HG02973 (cell line): ENCODE measurements at regions not wholly inside any gene's neighbourhood (a gene's known extent, or its start where the extent isn't known, plus 50 kb on each side); places are given as distances from the start of the nearest gene placed in this dataset.

Experiments used
- ATAC-seq: cut with Tn5 transposase; IDR thresholded peaks from one replicate; pipeline ENCODE4 v1.9.1; 2021; ENCODE audit warnings: moderate library complexity; ENCODE audit not compliant: unreplicated experiment

DNA sequence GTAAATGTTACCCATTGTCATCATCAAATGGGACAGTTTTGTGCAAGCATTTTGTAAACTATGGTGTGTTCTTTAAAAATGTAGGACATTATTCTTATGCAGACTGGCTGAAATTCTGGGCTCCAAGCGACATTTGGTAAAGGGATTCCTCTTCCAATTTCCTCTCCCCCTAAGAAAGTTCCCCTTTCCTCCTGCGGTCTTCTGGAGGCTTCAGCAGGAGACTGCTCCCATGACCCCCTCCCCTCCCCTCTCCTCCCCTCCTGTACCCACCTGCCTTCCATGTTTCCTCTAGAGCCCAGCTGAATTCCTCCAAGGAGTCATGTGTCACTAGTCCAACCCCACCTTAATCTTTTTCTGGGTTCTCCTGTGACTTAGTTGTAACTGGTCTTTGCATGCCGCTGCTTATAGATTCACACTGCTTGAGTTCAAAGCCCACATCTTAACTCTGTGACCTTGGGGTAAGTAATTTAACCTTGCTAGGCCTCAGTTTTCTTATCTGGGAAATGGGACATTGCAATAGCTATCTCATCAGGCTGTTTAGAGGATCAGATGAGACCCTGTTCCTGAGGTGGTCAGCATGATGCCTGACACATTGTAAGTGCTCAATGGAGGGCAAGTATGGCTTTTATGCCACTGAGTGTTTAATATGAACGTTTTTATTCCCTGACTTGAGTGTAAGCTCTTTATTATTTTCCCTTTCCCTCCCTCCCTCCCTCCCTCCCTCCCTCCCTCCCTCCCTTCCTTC is 69.9 kb upstream of the WDR26 start:
- ATAC-seq = no peak

DNA sequence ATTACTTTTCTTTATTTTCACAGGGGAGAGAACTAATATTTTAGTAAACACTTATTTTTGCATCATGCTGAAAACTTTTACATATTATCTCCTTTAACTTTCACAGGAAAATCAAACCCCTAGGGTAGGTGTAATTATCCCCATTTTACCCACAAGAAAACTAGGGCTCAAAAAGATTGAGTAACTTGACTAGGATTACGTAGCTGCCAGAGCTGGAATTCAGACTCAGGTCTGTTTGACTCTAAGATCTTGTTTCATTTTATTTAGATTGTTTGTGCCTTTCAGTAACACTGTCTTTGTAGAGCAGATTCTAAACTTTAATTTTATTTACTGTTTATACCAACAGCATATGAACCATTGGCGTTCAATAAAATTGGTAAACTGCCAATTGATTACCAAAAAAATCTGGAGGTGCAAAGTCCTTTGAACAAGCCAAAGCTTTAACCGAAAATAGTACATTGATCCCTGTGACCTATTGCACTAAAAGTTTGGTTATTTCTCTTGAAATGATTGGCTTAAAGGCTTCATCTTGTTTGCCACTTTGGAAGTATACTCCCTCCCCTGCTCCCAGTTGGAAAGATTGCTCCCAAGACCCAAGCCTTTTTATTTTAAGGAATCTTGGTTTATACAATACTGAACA is 71.0 kb upstream of the WDR26 start:
- ATAC-seq = no peak

DNA sequence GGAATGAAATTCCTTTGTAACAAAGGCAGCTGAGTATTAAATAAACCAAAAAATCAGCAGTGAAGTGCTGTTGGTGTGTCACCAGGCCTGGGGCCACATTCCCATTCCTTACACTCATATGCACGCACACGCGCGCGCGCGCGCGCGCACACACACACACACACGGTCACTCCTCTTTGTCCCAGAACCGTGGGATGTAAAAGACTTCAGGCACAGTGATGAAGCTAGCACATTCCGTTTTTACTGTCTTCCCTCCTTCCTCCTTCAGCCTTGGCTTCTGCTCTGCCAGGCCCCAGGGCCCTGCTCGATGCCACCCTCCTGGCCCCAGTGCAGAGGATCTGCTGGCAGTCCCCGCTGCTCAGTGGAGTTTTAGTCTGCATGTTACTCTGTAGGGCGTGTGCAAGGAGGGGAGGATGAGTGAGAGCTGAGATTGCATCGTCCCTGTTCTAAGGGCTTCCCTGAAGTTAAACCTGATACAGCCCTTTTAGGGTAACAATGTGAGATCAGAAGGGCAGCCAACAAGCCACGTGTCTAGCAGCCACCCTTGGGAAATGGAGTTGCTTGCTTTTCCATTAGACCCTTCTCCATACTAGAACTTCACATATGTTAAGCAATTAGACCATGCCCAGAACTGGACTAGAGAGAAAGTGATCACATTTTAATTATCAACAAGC is 71.7 kb upstream of the WDR26 start:
- no peak for ATAC-seq

GRCh38 chr1:224507771-224508523 is 73.3 kb upstream of the WDR26 start:
- ATAC-seq = no peak

DNA sequence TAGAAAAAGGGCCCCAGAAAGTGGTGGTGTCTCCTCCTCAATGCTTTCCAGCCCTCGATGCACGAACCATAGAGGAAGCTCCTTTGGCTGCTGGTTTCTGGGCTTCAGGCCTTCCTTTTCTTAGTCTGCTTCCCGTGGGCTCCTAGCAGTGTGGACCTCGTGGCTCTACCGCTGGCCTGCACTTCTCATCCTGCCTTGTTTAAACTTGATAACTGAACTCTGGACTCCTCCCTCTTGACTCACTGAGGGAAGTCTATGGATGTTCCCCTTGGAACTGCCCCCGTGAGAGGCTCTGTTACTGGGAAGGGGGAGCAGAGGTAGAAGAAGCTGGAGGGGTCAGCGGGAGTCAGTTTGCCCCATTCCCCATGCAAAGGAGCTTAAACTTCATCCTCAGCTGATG is 75.3 kb upstream of the WDR26 start:
- ATAC-seq = no peak

GRCh38 chr1:224510880-224511645 is 76.5 kb upstream of the WDR26 start:
- no peak for ATAC-seq

DNA sequence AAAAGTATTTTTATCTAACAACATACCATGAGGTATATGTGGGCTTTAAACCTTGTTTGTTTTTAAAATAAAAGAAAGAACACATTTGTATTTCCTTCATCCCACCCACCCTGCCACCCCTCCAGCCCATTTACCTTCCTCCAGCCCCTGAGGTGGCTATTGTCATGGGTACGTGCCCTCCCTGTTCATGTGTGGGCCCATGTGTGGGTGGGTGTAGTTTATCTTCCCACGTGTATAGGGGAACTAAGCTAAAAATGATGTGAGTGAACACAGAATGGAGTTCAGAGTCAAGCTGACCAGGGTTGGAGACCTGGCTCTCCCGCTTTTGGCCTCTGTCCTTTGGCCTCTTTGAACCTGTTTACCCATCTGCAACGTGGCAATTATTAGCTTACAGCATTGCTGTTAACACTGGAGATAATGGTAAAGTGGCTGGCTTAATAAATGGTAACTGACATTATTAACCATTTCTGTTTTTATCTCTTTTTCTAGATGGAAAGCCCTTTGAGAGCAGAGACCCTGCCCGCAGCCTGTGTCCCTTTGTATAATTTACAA is 78.1 kb upstream of the WDR26 start:
- no peak for ATAC-seq

DNA sequence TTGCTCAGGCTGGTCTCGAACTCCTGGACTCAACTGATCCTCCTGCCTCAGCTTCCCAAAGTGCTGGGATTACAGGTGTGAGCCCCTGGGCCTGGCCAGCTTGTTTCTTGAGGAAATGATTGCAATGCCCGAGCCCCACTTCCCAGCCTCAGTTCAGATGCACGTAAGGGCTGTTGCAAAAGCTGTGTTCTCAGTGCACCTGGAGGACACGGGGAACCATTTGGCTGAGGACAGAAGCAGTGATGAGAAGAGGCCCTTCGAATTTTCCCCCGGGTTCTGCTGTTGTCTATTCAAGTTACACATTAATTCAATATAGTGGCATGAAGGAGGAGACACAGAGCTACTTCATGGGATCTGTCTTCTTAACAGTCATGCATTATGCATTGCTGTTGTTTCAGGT is 78.8 kb upstream of the WDR26 start:
- ATAC-seq = no peak

- peak; percentile 91 for ATAC-seq
Measured at GRCh38 chr1:224513787-224514209, 79.2 kb upstream of the WDR26 start.

DNA sequence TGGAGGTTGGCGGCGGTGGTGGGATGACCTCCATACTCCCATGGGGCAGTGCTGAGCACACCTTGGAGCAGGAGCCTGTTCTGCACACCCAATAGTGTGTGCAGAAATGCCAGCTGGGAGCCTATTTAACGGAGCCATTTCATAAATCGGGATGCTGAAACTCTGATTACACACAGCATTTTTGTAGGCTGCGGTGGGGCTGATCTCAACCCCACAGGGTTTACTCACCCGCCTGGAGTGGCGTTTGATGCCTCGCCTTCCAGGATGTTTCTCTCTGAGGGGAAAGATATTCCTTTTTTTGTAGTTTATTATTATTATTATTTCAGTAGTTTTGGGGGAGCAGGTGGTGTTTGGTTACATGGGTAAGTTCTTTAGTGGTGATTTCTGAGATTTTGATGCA is 82.6 kb upstream of the WDR26 start:
- ATAC-seq = no peak

GRCh38 chr1:224518528-224518927 is 83.9 kb upstream of the WDR26 start:
- no peak for ATAC-seq

DNA sequence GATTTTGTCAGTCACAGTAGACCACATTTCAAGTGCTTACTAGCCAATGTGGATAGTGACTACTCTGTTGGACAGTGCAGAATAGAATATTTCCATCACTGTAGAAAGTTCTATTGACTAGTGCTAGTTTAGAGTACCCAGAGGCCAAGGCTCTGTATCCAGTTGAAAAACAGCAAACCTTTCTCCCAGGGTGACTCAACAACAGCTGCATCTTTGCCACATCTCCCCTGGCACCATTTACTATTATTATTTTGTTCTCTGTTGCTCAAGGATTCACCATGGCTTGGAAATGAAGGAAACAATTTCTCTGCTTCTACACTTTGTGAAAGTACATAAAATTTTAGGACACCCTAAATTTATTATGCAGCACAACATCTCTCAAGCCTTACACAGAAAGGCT is 85.3 kb upstream of the WDR26 start:
- ATAC-seq = no peak

DNA sequence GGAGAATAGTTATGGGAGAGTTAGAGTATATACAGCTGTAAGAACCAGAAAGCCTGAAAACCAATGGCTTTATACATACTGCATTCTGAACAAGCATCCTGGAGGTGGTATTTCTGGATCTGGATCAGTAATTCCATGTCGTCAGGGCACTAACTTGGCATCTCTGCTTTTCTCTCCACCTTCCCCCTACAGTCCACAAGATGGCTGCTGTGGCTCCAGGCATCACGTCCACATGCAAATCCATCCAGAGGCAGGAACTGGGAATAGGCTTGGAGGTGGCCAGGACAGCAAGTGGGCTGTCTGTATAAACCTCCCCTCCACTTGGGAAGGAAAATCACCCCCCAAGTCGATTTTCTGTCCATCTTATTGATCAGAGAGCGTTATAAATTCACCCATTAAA is 86.2 kb upstream of the WDR26 start:
- ATAC-seq = no peak

GRCh38 chr1:224521904-224522734 is 87.5 kb upstream of the WDR26 start:
- no peak for ATAC-seq

GRCh38 chr1:224523676-224524075 is 89.1 kb upstream of the WDR26 start:
- no peak for ATAC-seq

- ATAC-seq = no peak
Measured at GRCh38 chr1:224524679-224525078, 90.1 kb upstream of the WDR26 start.

DNA sequence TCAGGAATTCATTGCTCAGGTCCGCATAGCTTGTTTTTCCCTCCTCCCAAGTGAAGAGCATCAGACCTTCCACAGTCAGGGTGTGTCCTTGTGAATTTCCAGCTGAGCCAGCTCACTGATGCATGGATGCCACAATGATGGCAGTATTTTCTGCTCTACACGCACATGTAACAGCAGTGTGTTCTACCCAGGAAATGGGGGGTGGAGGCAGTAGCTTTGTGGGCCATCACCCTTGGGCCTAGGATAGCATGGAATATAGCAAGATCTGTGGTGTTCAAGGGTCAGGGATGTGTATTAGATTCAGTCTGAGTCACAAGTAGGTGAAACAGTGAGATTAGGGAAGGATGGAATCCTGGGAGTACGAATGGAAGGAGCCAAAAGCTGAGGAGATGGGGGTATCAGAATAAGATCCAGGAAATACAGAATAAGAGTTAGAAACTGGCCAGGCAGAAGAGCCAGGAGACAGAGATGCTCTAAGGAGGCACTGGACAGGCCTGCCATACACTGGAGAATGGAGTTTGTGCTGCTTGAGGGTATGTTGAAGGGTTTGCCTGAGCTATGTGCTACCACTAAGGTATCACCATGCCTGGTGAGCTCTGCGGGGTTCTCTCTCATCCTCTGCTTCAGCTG is 90.6 kb upstream of the CNIH3 start:
- ATAC-seq = no peak

DNA sequence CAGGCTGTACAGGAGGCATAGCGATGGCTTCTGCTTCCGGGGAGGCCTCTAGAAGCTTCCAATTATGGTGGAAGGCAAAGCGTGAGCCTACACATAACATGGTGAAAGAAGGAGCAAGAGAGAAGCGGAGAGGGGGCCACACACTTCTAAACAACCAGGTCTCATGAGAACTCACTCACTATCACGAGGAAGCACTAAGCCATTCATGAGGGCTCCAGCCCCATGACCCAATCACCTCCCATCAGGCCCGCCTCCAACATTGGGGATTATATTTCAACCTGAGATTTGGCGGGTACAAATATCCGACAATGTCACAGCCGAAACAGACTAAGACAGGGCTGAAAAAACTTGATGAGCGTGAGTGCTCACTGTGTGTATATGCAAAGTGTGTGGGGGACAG is 89.3 kb upstream of the CNIH3 start:
- no peak for ATAC-seq

- no peak for ATAC-seq
Measured at GRCh38 chr1:224528900-224529299, 87.2 kb upstream of the CNIH3 start.
